ENCODE measurements at regions not wholly inside any gene's neighbourhood (a gene's known extent, or its start where the extent isn't known, plus 50 kb on each side); places are given as distances from the start of the nearest gene placed in this dataset.
"Not testable (repeated sequence)": the region's sequence is repeated elsewhere in the genome, so short reads cannot be mapped to it uniquely, and the experiment has no call there.

- H3K4me3 ChIP-seq (ENCODE audit: low read depth in 1 of 2, low read length in 2 of 2); H3K9me3 ChIP-seq (ENCODE audit: control insufficient read depth in 2 of 2, insufficient read depth in 1 of 2, low read depth in 1 of 2, low read length in 1 of 2); H3K27ac ChIP-seq (ENCODE audit: low read depth in 2 of 2, low read length in 1 of 2); H3K4me1 ChIP-seq (ENCODE audit: control insufficient read depth in 2 of 2, insufficient read depth in 2 of 2, low read length in 1 of 2); H3K36me3 ChIP-seq (ENCODE audit: control insufficient read depth in 2 of 2, insufficient read depth in 2 of 2, low read length in 1 of 2); H3K27me3 ChIP-seq (ENCODE audit: control insufficient read depth in 1 of 2, insufficient read depth in 2 of 2, low read length in 2 of 2): not testable (repeated sequence)
- WGBS, 2 donors, result 71 to 81% methylated on average over 1 of the region's 1 CpG
Measured at GRCh38 chr15:22719980-22720379, 66.5 kb upstream of the NIPA1 start.

GRCh38 chr15:22726104-22726503 is 60.3 kb upstream of the NIPA1 start:
- H3K4me3 ChIP-seq (ENCODE audit: low read depth in 1 of 2, low read length in 2 of 2); H3K36me3 ChIP-seq (ENCODE audit: control insufficient read depth in 2 of 2, insufficient read depth in 2 of 2, low read length in 1 of 2); H3K4me1 ChIP-seq (ENCODE audit: control insufficient read depth in 2 of 2, insufficient read depth in 2 of 2, low read length in 1 of 2); H3K27ac ChIP-seq (ENCODE audit: low read depth in 2 of 2, low read length in 1 of 2); H3K9me3 ChIP-seq (ENCODE audit: control insufficient read depth in 2 of 2, insufficient read depth in 1 of 2, low read depth in 1 of 2, low read length in 1 of 2); H3K27me3 ChIP-seq (ENCODE audit: control insufficient read depth in 1 of 2, insufficient read depth in 2 of 2, low read length in 2 of 2): not testable (repeated sequence)
- 67% methylated on average over 1 of the region's 2 CpGs; no CpG with 5 or more reads in 1 of the 2 donors for WGBS, 2 donors

- not testable (repeated sequence) for H3K36me3 ChIP-seq (ENCODE audit: control insufficient read depth in 2 of 2, insufficient read depth in 2 of 2, low read length in 1 of 2); H3K4me3 ChIP-seq (ENCODE audit: low read depth in 1 of 2, low read length in 2 of 2); H3K27ac ChIP-seq (ENCODE audit: low read depth in 2 of 2, low read length in 1 of 2); H3K9me3 ChIP-seq (ENCODE audit: control insufficient read depth in 2 of 2, insufficient read depth in 1 of 2, low read depth in 1 of 2, low read length in 1 of 2); H3K4me1 ChIP-seq (ENCODE audit: control insufficient read depth in 2 of 2, insufficient read depth in 2 of 2, low read length in 1 of 2); H3K27me3 ChIP-seq (ENCODE audit: control insufficient read depth in 1 of 2, insufficient read depth in 2 of 2, low read length in 2 of 2)
- WGBS, 2 donors, result 50 to 61% methylated on average over 4 of the region's 4 CpGs
Measured at GRCh38 chr15:22735067-22735466, 51.4 kb upstream of the NIPA1 start.

GRCh38 chr15:22735781-22736180 is 50.7 kb upstream of the NIPA1 start:
- 82 to 85% methylated on average over 3 of the region's 3 CpGs for WGBS, 2 donors
- no peaks in the 10 kb centered on the region for H3K4me1 ChIP-seq (ENCODE audit: control insufficient read depth in 2 of 2, insufficient read depth in 2 of 2, low read length in 1 of 2)
- no peak overlapping the region for H3K4me3 ChIP-seq (ENCODE audit: low read depth in 1 of 2, low read length in 2 of 2)
- no peaks in the 10 kb centered on the region for H3K9me3 ChIP-seq (ENCODE audit: control insufficient read depth in 2 of 2, insufficient read depth in 1 of 2, low read depth in 1 of 2, low read length in 1 of 2)
- H3K27me3 ChIP-seq (ENCODE audit: control insufficient read depth in 1 of 2, insufficient read depth in 2 of 2, low read length in 2 of 2), result no peaks in the 10 kb centered on the region
- H3K36me3 ChIP-seq (ENCODE audit: control insufficient read depth in 2 of 2, insufficient read depth in 2 of 2, low read length in 1 of 2), result no peaks in the 10 kb centered on the region
- no peak overlapping the region for H3K27ac ChIP-seq (ENCODE audit: low read depth in 2 of 2, low read length in 1 of 2)

- not testable (repeated sequence) for H3K4me3 ChIP-seq (ENCODE audit: low read depth in 1 of 2, low read length in 2 of 2); H3K36me3 ChIP-seq (ENCODE audit: control insufficient read depth in 2 of 2, insufficient read depth in 2 of 2, low read length in 1 of 2); H3K9me3 ChIP-seq (ENCODE audit: control insufficient read depth in 2 of 2, insufficient read depth in 1 of 2, low read depth in 1 of 2, low read length in 1 of 2); H3K4me1 ChIP-seq (ENCODE audit: control insufficient read depth in 2 of 2, insufficient read depth in 2 of 2, low read length in 1 of 2); H3K27ac ChIP-seq (ENCODE audit: low read depth in 2 of 2, low read length in 1 of 2); H3K27me3 ChIP-seq (ENCODE audit: control insufficient read depth in 1 of 2, insufficient read depth in 2 of 2, low read length in 2 of 2)
Measured at GRCh38 chr15:22736200-22736599, 50.2 kb upstream of the NIPA1 start.
